ENCODE measurements at regions not wholly inside any gene's neighbourhood (a gene's known extent, or its start where the extent isn't known, plus 50 kb on each side); places are given as distances from the start of the nearest gene placed in this dataset.

DNA sequence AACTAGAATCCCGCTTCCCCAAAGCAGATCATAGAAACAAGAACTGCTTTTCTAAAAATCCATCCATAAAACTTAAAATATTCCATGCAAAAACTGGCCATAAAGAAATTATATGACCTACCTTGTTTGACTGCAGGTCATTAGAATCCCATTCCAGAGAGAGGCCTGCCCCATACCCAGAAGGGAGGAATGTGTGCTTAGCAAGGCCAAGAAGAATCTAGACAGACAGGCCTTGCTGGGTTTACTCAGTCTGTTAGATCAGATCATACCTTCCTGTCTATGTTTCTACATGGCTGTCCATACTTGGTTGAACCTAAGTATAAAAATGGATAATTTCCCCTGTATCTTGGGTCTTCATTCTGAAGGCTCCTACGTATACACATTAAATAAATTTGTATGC, 358.8 kb upstream of the TRPC7 start:
- H3K14ac ChIP-seq (replicated peaks; ENCODE audit: low read depth, low read length): no peak overlapping the region
- no peak overlapping the region for H2BK20ac ChIP-seq (ENCODE audit: low read depth, low read length)
- no peak overlapping the region for H2AFZ ChIP-seq (replicated peaks; ENCODE audit: low read length, poor library complexity)
- ChIA-PET POLR2A (ENCODE audit: unreplicated experiment) (no interaction called here), CTCF (no interaction called here)
- no peak overlapping the region for H3K18ac ChIP-seq (ENCODE audit: low read depth, low read length)
- no peaks in the 10 kb centered on the region for H3K9me1 ChIP-seq (ENCODE audit: insufficient read depth, low read length)
- H3K56ac ChIP-seq (ENCODE audit: extremely low read depth, insufficient read depth, low read length): no peak overlapping the region
- DNase-seq (no peak), ATAC-seq (ENCODE audit: low read depth) (no peak)
- intact Hi-C loops (cut with micrococcal nuclease) (no loop called here), in situ Hi-C loops (cut with MboI; ENCODE audit: low sequenced_read_pairs) (no loop called here), dilution Hi-C loops (cut with HindIII; ENCODE audit: low sequenced_read_pairs, unreplicated experiment) (no loop called here)
- H3K23ac ChIP-seq (ENCODE audit: low read depth, low read length): no peak overlapping the region
- no peak overlapping the region for H2AK9ac ChIP-seq (replicated peaks; ENCODE audit: low read depth, low read length, poor library complexity)
- BruUV-seq (replicated peaks): no TSS peak
- no peaks in the 10 kb centered on the region for H3K27me3 ChIP-seq (ENCODE audit: control insufficient read depth, insufficient read depth, low read length)
- H3K36me3 ChIP-seq (ENCODE audit: control insufficient read depth, insufficient read depth, low read length): no peaks in the 10 kb centered on the region
- no CpG with 5 or more reads among the region's 2 CpGs for WGBS, 2 experiments (ENCODE audit: extremely low coverage in 2 of 2, insufficient read length in 1 of 2)
- no peak overlapping the region for H4K5ac ChIP-seq (ENCODE audit: low read depth, low read length)
- H2BK5ac ChIP-seq (ENCODE audit: low read depth, low read length, poor library complexity, severe bottlenecking): no peak overlapping the region
- H4K20me1 ChIP-seq (ENCODE audit: insufficient read depth, low read length): no peaks in the 10 kb centered on the region
- H4K8ac ChIP-seq (ENCODE audit: low read depth in 2 of 2, low read length in 2 of 2): no peak overlapping the region
- H4K91ac ChIP-seq (ENCODE audit: insufficient read depth, low read depth, low read length): no peak overlapping the region
- no peaks in the 10 kb centered on the region for H3K79me1 ChIP-seq (ENCODE audit: low read depth in 1 of 2, low read length in 2 of 2)
- no peak overlapping the region for H3K4ac ChIP-seq (ENCODE audit: low read depth, low read length)
- H3K9me3 ChIP-seq (ENCODE audit: control insufficient read depth, insufficient read depth, low read length): peaks cover 6% of the 10 kb centered on the region; the same call in 1 of the 2 replicates
- no peak overlapping the region for H2AK5ac ChIP-seq (ENCODE audit: low read depth, low read length)
- no peak overlapping the region for H3K9ac ChIP-seq (ENCODE audit: low read depth, low read length)
- TF ChIP-seq RCOR1 (IDR thresholded peaks at IDR 0.05; ENCODE audit: insufficient replicate concordance, low read length): no peak
- TF ChIP-seq RFX5 (IDR thresholded peaks at IDR 0.05; ENCODE audit: low read depth, low read length): no peak
- TF ChIP-seq CHD1 (IDR thresholded peaks at IDR 0.05; ENCODE audit: low read depth, low read length): no peak
- no peak for TF ChIP-seq POLR2A (IDR thresholded peaks at IDR 0.05; ENCODE audit: low read depth, low read length)
- TF ChIP-seq NFE2L2 (IDR thresholded peaks at IDR 0.05; ENCODE audit: low read depth, low read length): no peak
- no peak for TF ChIP-seq SMC3 (IDR thresholded peaks at IDR 0.05; ENCODE audit: low read depth, low read length)
- TF ChIP-seq MXI1 (IDR thresholded peaks at IDR 0.05; ENCODE audit: borderline replicate concordance, low read depth, low read length): no peak
- TF ChIP-seq, protein P1, sequence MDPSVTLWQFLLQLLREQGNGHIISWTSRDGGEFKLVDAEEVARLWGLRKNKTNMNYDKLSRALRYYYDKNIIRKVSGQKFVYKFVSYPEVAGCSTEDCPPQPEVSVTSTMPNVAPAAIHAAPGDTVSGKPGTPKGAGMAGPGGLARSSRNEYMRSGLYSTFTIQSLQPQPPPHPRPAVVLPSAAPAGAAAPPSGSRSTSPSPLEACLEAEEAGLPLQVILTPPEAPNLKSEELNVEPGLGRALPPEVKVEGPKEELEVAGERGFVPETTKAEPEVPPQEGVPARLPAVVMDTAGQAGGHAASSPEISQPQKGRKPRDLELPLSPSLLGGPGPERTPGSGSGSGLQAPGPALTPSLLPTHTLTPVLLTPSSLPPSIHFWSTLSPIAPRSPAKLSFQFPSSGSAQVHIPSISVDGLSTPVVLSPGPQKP (IDR thresholded peaks at IDR 0.05; ENCODE audit: borderline replicate concordance, low read depth, low read length): no peak
- H2BK15ac ChIP-seq (ENCODE audit: low read depth, low read length): no peak overlapping the region
- H3K27ac ChIP-seq (ENCODE audit: insufficient read depth, low read length): no peak overlapping the region
- no peaks in the 10 kb centered on the region for H3K4me1 ChIP-seq (ENCODE audit: control insufficient read depth, insufficient read depth, low read length)
- H3K4me2 ChIP-seq (ENCODE audit: low read depth, low read length): no peak overlapping the region
- H2BK120ac ChIP-seq (ENCODE audit: low read depth, low read length): no peak overlapping the region
- H3K4me3 ChIP-seq (ENCODE audit: insufficient read depth, low read depth, low read length): no peak overlapping the region

All from IMR-90 (cell line).